ENCODE measurements at regions not wholly inside any gene's neighbourhood (a gene's known extent, or its start where the extent isn't known, plus 50 kb on each side); places are given as distances from the start of the nearest gene placed in this dataset.
A peak's percentile ranks its signal among the peaks of the same experiment; 100 is the strongest.
"Not testable (repeated sequence)": the region's sequence is repeated elsewhere in the genome, so short reads cannot be mapped to it uniquely, and the experiment has no call there.

GRCh38 chr14:37650356-37651037, 55.1 kb downstream of the TTC6 start:
- no peak for DNase-seq

- no peak for DNase-seq
Observed at GRCh38 chr14:37652042-37652441, 56.6 kb downstream of the TTC6 start.

GRCh38 chr14:37655418-37655817, 60.0 kb downstream of the TTC6 start:
- peak; percentile 9 for DNase-seq

GRCh38 chr14:37658156-37658555, 62.7 kb downstream of the TTC6 start:
- no peak for DNase-seq

- no peak for DNase-seq
Observed at GRCh38 chr14:37663498-37663897, 68.1 kb downstream of the TTC6 start.

GRCh38 chr14:37665479-37665878, 70.0 kb downstream of the TTC6 start:
- DNase-seq, result no peak

GRCh38 chr14:37665951-37666350, 70.5 kb downstream of the TTC6 start:
- DNase-seq, result no peak

GRCh38 chr14:37668646-37669045, 73.2 kb downstream of the TTC6 start:
- peak; percentile 47 for DNase-seq

GRCh38 chr14:37669242-37669641, 73.8 kb downstream of the TTC6 start:
- DNase-seq, result no peak

- DNase-seq, result no peak
Observed at GRCh38 chr14:37673439-37673838, 78.0 kb downstream of the TTC6 start.

GRCh38 chr14:37678916-37679315, 83.5 kb downstream of the TTC6 start:
- no peak for DNase-seq

- no peak for DNase-seq
Observed at GRCh38 chr14:37681486-37681885, 86.1 kb downstream of the TTC6 start.

- not testable (repeated sequence) for DNase-seq
Observed at GRCh38 chr14:37692680-37693079, 97.3 kb downstream of the TTC6 start.

- not testable (repeated sequence) for DNase-seq
Observed at GRCh38 chr14:37693420-37693819, 98.0 kb downstream of the TTC6 start.

GRCh38 chr14:37695866-37696265, 100.4 kb downstream of the TTC6 start:
- DNase-seq, result peak; percentile 54

GRCh38 chr14:37697489-37698121, 102.2 kb downstream of the TTC6 start:
- DNase-seq, result peak; percentile 79

- no peak for DNase-seq
Observed at GRCh38 chr14:37698840-37699777, 103.7 kb downstream of the TTC6 start.

- no peak for DNase-seq
Observed at GRCh38 chr14:37707716-37708115, 112.3 kb downstream of the TTC6 start.

GRCh38 chr14:37708481-37708880, 113.1 kb downstream of the TTC6 start:
- peak; percentile 38 for DNase-seq

- DNase-seq, result peak; percentile 12
Observed at GRCh38 chr14:37709419-37710195, 114.2 kb downstream of the TTC6 start.

- DNase-seq, result no peak
Observed at GRCh38 chr14:37711356-37711830, 116.0 kb downstream of the TTC6 start.

- no peak for DNase-seq
Observed at GRCh38 chr14:37711831-37712475, 116.5 kb downstream of the TTC6 start.
